Peyer's patch (tissue), 4 donors: ENCODE measurements at regions not wholly inside any gene's neighbourhood (a gene's known extent, or its start where the extent isn't known, plus 50 kb on each side); places are given as distances from the start of the nearest gene placed in this dataset.

Experiments
- CTCF ChIP-seq, 6 experiments: fragments of 450-650 bp in 4 of 6; fragments of 200-600 bp in 2 of 6; sonication (generic) in 1 of 6; IDR thresholded peaks; one replicate each; pipeline ENCODE4 v1.5.1; 2017 to 2019; ENCODE audit warnings: antibody characterized with exemption in 6 of 6, mild to moderate bottlenecking in 3 of 6, moderate library complexity in 1 of 6
- POLR2A ChIP-seq, 2 donors: fragments of 450-650 bp; IDR thresholded peaks; one replicate each; pipeline ENCODE4 v1.5.1; 2017; ENCODE audit warnings: antibody characterized with exemption in 2 of 2, mild to moderate bottlenecking in 2 of 2, moderate library complexity in 2 of 2

DNA sequence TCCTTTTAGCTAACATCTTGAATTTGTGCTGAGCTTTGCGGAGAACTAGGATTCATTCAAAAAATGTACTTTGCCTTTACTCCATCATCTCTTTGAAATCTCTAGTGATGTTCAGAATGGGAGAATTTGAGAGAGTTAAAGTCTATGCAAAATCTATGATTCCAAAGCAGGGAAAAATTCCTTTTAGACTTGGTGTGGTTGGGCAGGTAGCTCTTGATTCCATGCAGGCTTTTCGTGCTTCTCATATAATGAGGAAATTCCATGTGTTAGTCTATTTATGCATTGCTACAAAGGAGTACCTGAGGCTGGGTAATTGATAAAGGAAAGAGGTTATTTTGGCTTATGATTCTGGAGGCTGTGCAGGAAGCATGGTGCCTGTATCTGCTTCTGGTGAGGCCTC lies 258.9 kb upstream of the EPHA4 start:
- TF ChIP-seq CTCF (IDR thresholded peaks at IDR 0.05) (no peak), POLR2A (IDR thresholded peaks at IDR 0.05) (no peak)
